HG03354 (cell line): ENCODE measurements at regions not wholly inside any gene's neighbourhood (a gene's known extent, or its start where the extent isn't known, plus 50 kb on each side); places are given as distances from the start of the nearest gene placed in this dataset.

Experiments used
- ATAC-seq: cut with Tn5 transposase; IDR thresholded peaks from one replicate; pipeline ENCODE4 v1.9.1; 2021; ENCODE audit warnings: mild to moderate bottlenecking; ENCODE audit not compliant: unreplicated experiment, poor library complexity, severe bottlenecking

- no peak for ATAC-seq
These were observed 89.9 kb upstream of the PRR23E start for GRCh38 chr3:127103080-127103479.

- no peak for ATAC-seq
These were observed 88.3 kb upstream of the PRR23E start for GRCh38 chr3:127104586-127104985.

GRCh38 chr3:127105587-127105986 is 87.3 kb upstream of the PRR23E start:
- ATAC-seq, result no peak

- ATAC-seq, result no peak
These were observed 86.9 kb upstream of the PRR23E start for GRCh38 chr3:127106053-127106452.

GRCh38 chr3:127106456-127106855 is 86.5 kb upstream of the PRR23E start:
- ATAC-seq, result no peak

- no peak for ATAC-seq
These were observed 85.9 kb upstream of the PRR23E start for GRCh38 chr3:127107002-127107401.

GRCh38 chr3:127107491-127108375 is 85.2 kb upstream of the PRR23E start:
- ATAC-seq, result no peak

GRCh38 chr3:127108796-127109195 is 84.1 kb upstream of the PRR23E start:
- ATAC-seq, result no peak

GRCh38 chr3:127110982-127111693 is 81.8 kb upstream of the PRR23E start:
- ATAC-seq, result no peak

- no peak for ATAC-seq
These were observed 79.9 kb upstream of the PRR23E start for GRCh38 chr3:127112796-127113570.

- no peak for ATAC-seq
These were observed 79.4 kb upstream of the PRR23E start for GRCh38 chr3:127113571-127113891.

- no peak for ATAC-seq
These were observed 78.4 kb upstream of the PRR23E start for GRCh38 chr3:127114337-127115070.

- ATAC-seq, result no peak
These were observed 77.1 kb upstream of the PRR23E start for GRCh38 chr3:127115691-127116351.

- ATAC-seq, result no peak
These were observed 74.6 kb upstream of the PRR23E start for GRCh38 chr3:127118366-127118765.

GRCh38 chr3:127119693-127120464 is 73.1 kb upstream of the PRR23E start:
- no peak for ATAC-seq

- ATAC-seq, result no peak
These were observed 71.9 kb upstream of the PRR23E start for GRCh38 chr3:127120851-127121647.

GRCh38 chr3:127121885-127122284 is 71.0 kb upstream of the PRR23E start:
- ATAC-seq, result no peak

GRCh38 chr3:127123533-127123932 is 69.4 kb upstream of the PRR23E start:
- no peak for ATAC-seq
